ENCODE measurements at regions not wholly inside any gene's neighbourhood (a gene's known extent, or its start where the extent isn't known, plus 50 kb on each side); places are given as distances from the start of the nearest gene placed in this dataset.

GRCh38 chr5:23825196-23825595, 317.8 kb downstream of the PRDM9 start:
- no peak for TF ChIP-seq CTCF (IDR thresholded peaks at IDR 0.05; ENCODE audit: insufficient read depth, low read length)
- TF ChIP-seq SPI1 (IDR thresholded peaks at IDR 0.05; ENCODE audit: borderline replicate concordance, low read depth) = no peak
- no peak for TF ChIP-seq POLR2AphosphoS5 (IDR thresholded peaks at IDR 0.05; ENCODE audit: low read depth)

All from HL-60 (cell line).